ENCODE measurements at regions not wholly inside any gene's neighbourhood (a gene's known extent, or its start where the extent isn't known, plus 50 kb on each side); places are given as distances from the start of the nearest gene placed in this dataset.

- no peaks in the 10 kb centered on the region for H3K36me3 ChIP-seq
- H3K27ac ChIP-seq: no peak overlapping the region
- peaks cover 0 to 11% (median 5%) of the 10 kb centered on the region in 3 donors for H3K4me1 ChIP-seq
- ATAC-seq (no peak), DNase-seq (no peak), FAIRE-seq (no peak)
- intact Hi-C loops (cut with DNase I): no loop called here
- no peak overlapping the region for H3K4me3 ChIP-seq
- no peak for TF ChIP-seq CTCF (IDR thresholded peaks at IDR 0.05)
- no peaks in the 10 kb centered on the region for H3K27me3 ChIP-seq
- no peaks in the 10 kb centered on the region for H3K9me3 ChIP-seq
- 46 to 54% methylated on average over 3 of the region's 3 CpGs for WGBS, 2 donors
These were observed 283.3 kb downstream of the ATP23 start for GRCh38 chr12:58224536-58225105.

- Histone ChIP-seq H3K9me3 (no peaks in the 10 kb centered on the region), H3K27ac (no peak overlapping the region), H3K36me3 (no peaks in the 10 kb centered on the region), H3K4me3 (no peak overlapping the region), H3K4me1 (peaks cover 0 to 11% (median 5%) of the 10 kb centered on the region in 3 donors), H3K27me3 (no peaks in the 10 kb centered on the region)
- FAIRE-seq: no peak
- TF ChIP-seq CTCF (IDR thresholded peaks at IDR 0.05): no peak
- intact Hi-C loops (cut with DNase I): no loop called here
- no peak for DNase-seq
- no peak for ATAC-seq
These were observed 284.0 kb downstream of the ATP23 start for GRCh38 chr12:58225203-58225877.

DNA sequence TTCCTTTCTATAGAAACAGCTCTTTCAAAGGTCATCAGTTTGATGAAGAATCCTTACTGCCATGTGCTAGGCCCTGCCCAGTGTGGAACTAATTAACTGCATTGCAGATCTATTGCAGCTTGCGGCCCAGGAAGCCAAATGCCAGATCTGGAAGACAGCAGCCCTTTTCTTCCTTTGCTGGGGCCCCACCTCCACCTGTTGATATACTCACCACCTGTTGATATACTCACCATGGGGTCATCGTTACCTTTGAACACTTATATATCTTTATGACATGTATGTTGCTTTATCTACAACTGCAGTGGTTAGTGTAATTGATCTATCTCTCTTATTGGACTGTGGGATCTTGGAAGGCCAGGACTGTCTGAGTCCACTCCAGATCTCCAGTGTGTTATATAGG is 292.5 kb downstream of the ATP23 start:
- 67 to 74% methylated on average over 2 of the region's 2 CpGs for WGBS, 2 donors
- no peak for FAIRE-seq
- no peak for DNase-seq

GRCh38 chr12:58238411-58238810 is 297.0 kb downstream of the ATP23 start:
- ATAC-seq (no peak), FAIRE-seq (no peak), DNase-seq (no peak)
- Histone ChIP-seq H3K4me3 (no peak overlapping the region), H3K27ac (no peak overlapping the region), H3K36me3 (no peaks in the 10 kb centered on the region), H3K27me3 (no peaks in the 10 kb centered on the region), H3K4me1 (no peaks in the 10 kb centered on the region), H3K9me3 (no peaks in the 10 kb centered on the region)
- intact Hi-C loops (cut with DNase I): no loop called here
- no peak for TF ChIP-seq CTCF (IDR thresholded peaks at IDR 0.05)
- WGBS, 2 donors: 69 to 82% methylated on average over 3 of the region's 3 CpGs

More for the DNA sequence above, 292.5 kb downstream of the ATP23 start:
- H3K9me3 ChIP-seq: no peaks in the 10 kb centered on the region
- no peaks in the 10 kb centered on the region for H3K27me3 ChIP-seq
- H3K4me1 ChIP-seq: no peaks in the 10 kb centered on the region
- no peak for ATAC-seq
- intact Hi-C loops (cut with DNase I): no loop called here
- no peak overlapping the region for H3K27ac ChIP-seq
- no peak overlapping the region for H3K4me3 ChIP-seq
- H3K36me3 ChIP-seq: no peaks in the 10 kb centered on the region
- TF ChIP-seq CTCF (IDR thresholded peaks at IDR 0.05): no peak

DNA sequence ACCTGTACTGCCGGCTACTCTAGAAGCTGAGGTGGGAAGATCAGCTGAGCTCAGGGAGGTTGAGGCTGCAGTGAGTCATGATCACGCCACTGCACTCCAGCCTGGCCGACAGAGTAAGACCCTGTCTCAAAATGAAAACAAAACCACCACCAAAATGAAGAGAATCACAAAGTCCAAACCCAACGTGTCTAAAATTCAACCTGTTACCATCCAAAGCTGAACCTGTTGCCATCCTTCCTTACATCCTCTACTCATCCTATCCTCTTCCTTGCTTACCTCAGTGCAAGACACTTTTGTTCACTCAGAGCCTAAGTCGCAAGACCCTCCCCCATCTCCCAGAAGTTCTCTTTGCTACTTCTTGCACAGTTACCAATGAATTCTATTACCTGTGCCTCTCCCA is 299.7 kb downstream of the ATP23 start:
- Histone ChIP-seq H3K4me3 (no peak overlapping the region), H3K27ac (no peak overlapping the region), H3K4me1 (no peaks in the 10 kb centered on the region), H3K27me3 (no peaks in the 10 kb centered on the region), H3K9me3 (no peaks in the 10 kb centered on the region), H3K36me3 (no peaks in the 10 kb centered on the region)
- 81 to 85% methylated on average over 5 of the region's 5 CpGs for WGBS, 2 donors
- intact Hi-C loops (cut with DNase I): no loop called here
- no peak for TF ChIP-seq CTCF (IDR thresholded peaks at IDR 0.05)
- no peak for FAIRE-seq
- DNase-seq: no peak
- no peak for ATAC-seq
